ENCODE measurements at regions not wholly inside any gene's neighbourhood (a gene's known extent, or its start where the extent isn't known, plus 50 kb on each side); places are given as distances from the start of the nearest gene placed in this dataset.
"Not testable (repeated sequence)": the region's sequence is repeated elsewhere in the genome, so short reads cannot be mapped to it uniquely, and the experiment has no call there.

GRCh38 chr17:52895272-52895671 lies 736.8 kb upstream of the CA10 start:
- no peak overlapping the region for H3K4me3 ChIP-seq (ENCODE audit: low read depth, low read length)
- no peak for DNase-seq (ENCODE audit: low read depth)
- no peak for TF ChIP-seq CTCF (IDR thresholded peaks at IDR 0.05; ENCODE audit: insufficient read depth, low read length)

DNA sequence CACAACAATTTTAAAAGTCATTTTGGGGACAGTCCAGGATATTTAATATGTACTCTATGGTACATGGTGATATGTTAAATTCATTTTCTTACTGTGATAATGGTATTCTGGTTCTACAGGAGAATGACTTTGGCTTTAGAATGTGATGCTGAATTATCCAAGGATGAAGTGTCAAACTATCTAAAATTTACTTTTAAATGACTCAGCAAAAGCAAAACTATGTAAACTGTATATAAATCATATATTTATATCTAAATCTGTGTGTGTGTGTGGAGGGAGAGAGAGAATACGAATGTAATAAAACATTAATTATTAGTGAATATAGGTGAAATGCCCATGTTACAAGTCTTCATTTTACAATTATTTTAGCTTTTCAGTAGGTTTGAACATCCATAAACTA lies 733.8 kb upstream of the CA10 start:
- TF ChIP-seq CTCF (IDR thresholded peaks at IDR 0.05; ENCODE audit: insufficient read depth, low read length), result no peak
- no peak for DNase-seq (ENCODE audit: low read depth)

GRCh38 chr17:52885882-52886281 lies 727.4 kb upstream of the CA10 start:
- no peak for DNase-seq (ENCODE audit: low read depth)
- H3K4me3 ChIP-seq (ENCODE audit: low read depth, low read length), result no peak overlapping the region
- TF ChIP-seq CTCF (IDR thresholded peaks at IDR 0.05; ENCODE audit: insufficient read depth, low read length), result no peak

More for the DNA sequence above, 733.8 kb upstream of the CA10 start:
- H3K4me3 ChIP-seq (ENCODE audit: low read depth, low read length), result no peak overlapping the region

DNA sequence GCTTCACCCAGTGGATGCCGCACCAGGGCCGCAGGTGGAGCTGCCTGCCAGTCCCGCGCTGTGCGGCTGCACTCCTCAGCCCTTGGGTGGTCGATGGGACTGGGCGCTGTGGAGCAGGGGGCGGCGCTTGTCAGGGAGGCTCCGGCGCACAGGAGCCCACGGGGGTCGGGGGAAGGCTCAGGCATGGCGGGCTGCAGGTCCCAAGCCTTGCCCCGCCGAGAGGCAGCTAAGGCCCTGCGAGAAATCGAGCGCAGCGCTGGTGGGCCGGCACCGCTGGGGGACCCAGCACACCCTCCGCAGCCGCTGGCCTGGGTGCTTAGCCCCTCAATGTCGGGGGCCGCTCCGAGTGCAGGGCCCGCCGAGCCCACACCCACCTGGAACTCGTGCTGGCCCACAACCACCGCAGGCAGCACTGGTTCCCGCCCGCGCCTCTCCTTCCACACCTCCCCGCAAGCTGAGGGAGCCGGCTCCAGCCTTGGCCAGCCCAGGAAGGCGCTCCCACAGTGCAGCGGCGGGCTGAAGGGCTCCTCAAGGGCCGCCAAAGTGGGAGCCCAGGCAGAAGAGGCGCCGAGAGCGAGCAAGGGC lies 725.5 kb upstream of the CA10 start:
- not testable (repeated sequence) for H3K4me3 ChIP-seq (ENCODE audit: low read depth, low read length); DNase-seq (ENCODE audit: low read depth)

- H3K4me3 ChIP-seq (ENCODE audit: low read depth, low read length); DNase-seq (ENCODE audit: low read depth): not testable (repeated sequence)
Observed at GRCh38 chr17:52846767-52847166, 688.3 kb upstream of the CA10 start.

- TF ChIP-seq CTCF (IDR thresholded peaks at IDR 0.05; ENCODE audit: insufficient read depth, low read length), result no peak
- no peak for DNase-seq (ENCODE audit: low read depth)
- no peak overlapping the region for H3K4me3 ChIP-seq (ENCODE audit: low read depth, low read length)
Observed at GRCh38 chr17:52841971-52842370, 683.5 kb upstream of the CA10 start.

GRCh38 chr17:52837492-52837891 lies 679.0 kb upstream of the CA10 start:
- no peak for DNase-seq (ENCODE audit: low read depth)
- no peak for TF ChIP-seq CTCF (IDR thresholded peaks at IDR 0.05; ENCODE audit: insufficient read depth, low read length)
- H3K4me3 ChIP-seq (ENCODE audit: low read depth, low read length), result no peak overlapping the region

DNA sequence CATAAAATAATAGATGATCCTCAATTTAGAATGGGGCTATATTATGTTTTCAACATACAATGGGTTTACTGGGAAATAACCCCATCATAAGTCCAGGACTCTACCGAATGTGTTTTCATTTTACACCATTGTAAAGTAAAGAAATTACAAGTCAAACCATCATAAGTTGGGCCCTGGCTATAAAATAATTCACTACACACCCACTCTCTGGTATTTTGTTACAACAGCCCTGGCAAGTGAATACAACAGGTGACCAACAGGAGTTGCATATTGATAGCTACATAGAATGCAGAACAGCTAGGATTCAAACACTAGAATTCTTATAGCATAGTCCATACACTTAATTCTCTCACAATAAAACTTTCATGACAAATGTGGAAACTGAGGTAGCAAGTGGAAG lies 673.0 kb upstream of the CA10 start:
- no peak for TF ChIP-seq CTCF (IDR thresholded peaks at IDR 0.05; ENCODE audit: insufficient read depth, low read length)
- no peak for DNase-seq (ENCODE audit: low read depth)
- H3K4me3 ChIP-seq (ENCODE audit: low read depth, low read length), result no peak overlapping the region
